Sigmoid colon (tissue), 6 donors: ENCODE measurements at regions not wholly inside any gene's neighbourhood (a gene's known extent, or its start where the extent isn't known, plus 50 kb on each side); places are given as distances from the start of the nearest gene placed in this dataset.
A peak's percentile ranks its signal among the peaks of the same experiment; 100 is the strongest.

Experiments used
- DNase-seq: peaks from one replicate; pipeline ENCODE4 v3.0.0-alpha.2; 2019
- H3K27ac ChIP-seq, 4 donors: fragments of 200-600 bp; sonication (generic); one replicate each; pipeline ENCODE4 v1.5.1; 2016 to 2019; ENCODE audit warnings: mild to moderate bottlenecking in 1 of 4
- H3K27me3 ChIP-seq, 3 donors: fragments of 200-600 bp; sonication (generic); one replicate each; pipeline ENCODE4 v1.5.1; 2019; ENCODE audit warnings: mild to moderate bottlenecking in 1 of 3
- H3K36me3 ChIP-seq, 4 donors: fragments of 200-600 bp; sonication (generic); one replicate each; pipeline ENCODE4 v1.5.1; 2016 to 2019
- H3K4me1 ChIP-seq, 4 donors: fragments of 200-600 bp; sonication (generic); one replicate each; pipeline ENCODE4 v1.5.1; 2017 to 2019
- H3K4me3 ChIP-seq, 4 donors: fragments of 200-600 bp; sonication (generic); one replicate each; pipeline ENCODE4 v1.5.1; 2017 to 2019; ENCODE audit warnings: mild to moderate bottlenecking in 2 of 4, moderate library complexity in 1 of 4
- H3K9me3 ChIP-seq, 4 donors: fragments of 200-600 bp in 3 of 4; sonication (generic) in 3 of 4; one replicate each; pipeline versions ENCODE4 v1.5.1 to v1.6.1; 2013 to 2019
- CTCF ChIP-seq, 4 experiments: fragments of 450-650 bp in 3 of 4; fragments of 200-600 bp in 1 of 4; IDR thresholded peaks; one replicate each; pipeline ENCODE4 v1.5.1; 2016 to 2019; ENCODE audit warnings: antibody characterized with exemption in 4 of 4, mild to moderate bottlenecking in 3 of 4, moderate library complexity in 2 of 4
- EP300 ChIP-seq, 4 donors: sonication (generic); formaldehyde crosslinking; IDR thresholded peaks; one replicate each; pipeline ENCODE4 v1.6.1; 2017; ENCODE audit warnings: antibody characterized with exemption in 4 of 4
- POLR2A ChIP-seq, 2 donors: fragments of 450-650 bp; IDR thresholded peaks; one replicate each; pipeline ENCODE4 v1.6.1; 2016; ENCODE audit warnings: antibody characterized with exemption in 2 of 2, mild to moderate bottlenecking in 2 of 2, moderate library complexity in 2 of 2
- POLR2AphosphoS5 ChIP-seq, 4 donors: sonication (generic); formaldehyde crosslinking; IDR thresholded peaks; one replicate each; pipeline ENCODE4 v1.6.1; 2017; ENCODE audit warnings: antibody characterized with exemption in 4 of 4
- WGBS, 2 donors: extraction: QIAGEN DNeasy Blood & Tissue Kit; methylation state at CpG; one replicate each; pipeline ENCODE4 v1.1.7; 2013; 5-methylcytosine and 5-hydroxymethylcytosine counted together
- intact Hi-C: fragments of 100-400 bp; cut with DNase I; formaldehyde crosslinking; loops from one replicate; pipeline ENCODE4 v1.15.1; 2023
- donor health status: healthy with polysubstance abuse.
- donor health status: healthy.

- intact Hi-C loops = no loop called here
- H3K4me3 ChIP-seq = no peak overlapping the region
- H3K4me1 ChIP-seq = no peaks in the 10 kb centered on the region
- WGBS, 2 donors = 87 to 95% methylated on average over 3 of the region's 3 CpGs
- TF ChIP-seq CTCF (IDR thresholded peaks at IDR 0.05) (no peak), POLR2A (IDR thresholded peaks at IDR 0.05) (no peak), EP300 (IDR thresholded peaks at IDR 0.05) (no peak), POLR2AphosphoS5 (IDR thresholded peaks at IDR 0.05) (no peak)
- H3K9me3 ChIP-seq = no peaks in the 10 kb centered on the region
- no peaks in the 10 kb centered on the region for H3K36me3 ChIP-seq
- no peak overlapping the region for H3K27ac ChIP-seq
- no peak for DNase-seq
- H3K27me3 ChIP-seq = no peaks in the 10 kb centered on the region
Measured at GRCh38 chr3:40827226-40827625, 302.5 kb downstream of the ZNF621 start.

- H3K4me1 ChIP-seq = no peaks in the 10 kb centered on the region
- 75 to 76% methylated on average over 8 of the region's 8 CpGs for WGBS, 2 donors
- peak; percentile 80 for DNase-seq
- H3K9me3 ChIP-seq = no peaks in the 10 kb centered on the region
- intact Hi-C loops = no loop called here
- no peaks in the 10 kb centered on the region for H3K36me3 ChIP-seq
- TF ChIP-seq CTCF (IDR thresholded peaks at IDR 0.05) (no peak), POLR2AphosphoS5 (IDR thresholded peaks at IDR 0.05) (peak in 2 of 4 donors; percentile 11 to 12)
- no peak overlapping the region for H3K27ac ChIP-seq
- no peaks in the 10 kb centered on the region for H3K27me3 ChIP-seq
- H3K4me3 ChIP-seq = no peak overlapping the region
Measured at GRCh38 chr3:40827942-40828688, 303.4 kb downstream of the ZNF621 start.

GRCh38 chr3:40828741-40829415, 304.1 kb downstream of the ZNF621 start:
- TF ChIP-seq CTCF (IDR thresholded peaks at IDR 0.05) = no peak
- TF ChIP-seq POLR2AphosphoS5 (IDR thresholded peaks at IDR 0.05) = no peak
- no peak for TF ChIP-seq EP300 (IDR thresholded peaks at IDR 0.05)
- 89 to 90% methylated on average over 3 of the region's 3 CpGs for WGBS, 2 donors
- intact Hi-C loops = no loop called here

GRCh38 chr3:40829876-40830275, 305.1 kb downstream of the ZNF621 start:
- Histone ChIP-seq H3K36me3 (no peaks in the 10 kb centered on the region), H3K4me1 (no peaks in the 10 kb centered on the region), H3K27me3 (no peaks in the 10 kb centered on the region), H3K27ac (no peak overlapping the region), H3K9me3 (no peaks in the 10 kb centered on the region), H3K4me3 (no peak overlapping the region)
- 49 to 71% methylated on average over 2 of the region's 2 CpGs for WGBS, 2 donors
- intact Hi-C loops = no loop called here
- DNase-seq = no peak
- TF ChIP-seq POLR2AphosphoS5 (IDR thresholded peaks at IDR 0.05) = no peak
- no peak for TF ChIP-seq POLR2A (IDR thresholded peaks at IDR 0.05)
- no peak for TF ChIP-seq CTCF (IDR thresholded peaks at IDR 0.05)
- no peak for TF ChIP-seq EP300 (IDR thresholded peaks at IDR 0.05)

More at GRCh38 chr3:40828741-40829415, 304.1 kb downstream of the ZNF621 start:
- Histone ChIP-seq H3K36me3 (no peaks in the 10 kb centered on the region), H3K27ac (no peak overlapping the region), H3K4me1 (no peaks in the 10 kb centered on the region), H3K9me3 (no peaks in the 10 kb centered on the region), H3K27me3 (no peaks in the 10 kb centered on the region), H3K4me3 (no peak overlapping the region)
- DNase-seq = no peak
